ENCODE measurements at regions not wholly inside any gene's neighbourhood (a gene's known extent, or its start where the extent isn't known, plus 50 kb on each side); places are given as distances from the start of the nearest gene placed in this dataset.

DNA sequence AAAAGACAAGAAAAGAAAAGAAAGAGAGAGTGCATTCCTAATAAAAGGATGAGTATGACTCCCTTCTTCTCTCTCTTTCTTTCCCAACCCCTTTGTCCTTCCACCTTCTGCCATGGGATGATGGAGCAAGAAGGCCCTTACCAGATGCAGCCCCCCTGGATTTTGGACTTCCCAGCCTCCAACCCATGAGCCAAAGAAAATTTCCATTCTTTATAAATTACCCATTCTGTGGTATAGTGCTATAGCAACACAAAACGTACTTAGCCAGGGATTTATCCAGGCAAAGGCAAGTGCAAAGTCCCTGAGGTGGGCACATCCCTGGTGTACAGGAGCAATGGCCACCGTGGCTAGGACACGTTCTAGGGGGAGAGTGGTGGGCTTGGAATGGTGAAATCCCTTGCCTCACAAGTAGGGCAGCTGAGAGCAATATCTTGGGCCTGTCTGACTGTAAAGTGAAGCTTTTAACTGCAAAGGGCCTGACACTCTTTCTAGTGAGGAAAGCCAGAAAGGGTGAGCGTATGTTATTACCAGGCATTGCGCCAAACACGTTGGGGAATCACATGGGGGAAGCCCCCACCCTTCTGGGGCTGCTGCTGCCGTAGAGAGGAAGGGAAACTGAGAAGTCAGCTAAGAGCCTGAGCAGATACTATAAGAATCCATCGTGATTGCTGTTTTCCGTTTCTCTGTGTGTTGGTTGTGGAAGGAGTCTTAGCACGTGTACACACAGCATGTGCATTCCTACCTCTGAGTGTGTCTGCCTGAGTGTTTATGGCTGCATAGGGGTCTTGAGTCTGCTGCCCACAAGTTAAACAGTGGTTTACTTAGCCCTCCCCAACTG is 50.7 kb upstream of the SIRPA start:
- Histone ChIP-seq H3K4me1 (ENCODE audit: control insufficient read depth, extremely low read depth, insufficient read depth, low read length) (no peaks in the 10 kb centered on the region), H3K9me1 (replicated peaks; ENCODE audit: control insufficient read depth, extremely low read depth, insufficient read depth, low read length) (no peaks in the 10 kb centered on the region), H3K9ac (replicated peaks; ENCODE audit: extremely low read depth, insufficient read depth, low read length) (no peak overlapping the region), H3K36me3 (ENCODE audit: control insufficient read depth in 2 of 2, extremely low read depth in 1 of 2, insufficient read depth in 2 of 2, low read length in 2 of 2) (no peaks in the 10 kb centered on the region), H3K27me3 (ENCODE audit: control insufficient read depth in 2 of 2, insufficient read depth in 2 of 2, low read length in 2 of 2) (peaks cover 12 to 17% of the 10 kb centered on the region in 2 experiments), H3K27ac (ENCODE audit: insufficient read depth, low read depth, low read length) (no peak overlapping the region), H3K79me2 (ENCODE audit: control insufficient read depth, insufficient read depth, low read length) (no peaks in the 10 kb centered on the region), H2AFZ (ENCODE audit: low read depth, low read length) (no peak overlapping the region), H4K20me1 (replicated peaks; ENCODE audit: control insufficient read depth, extremely low read depth, insufficient read depth, low read length) (no peaks in the 10 kb centered on the region), H3K9me3 (replicated peaks; ENCODE audit: control insufficient read depth, insufficient read depth, low read length) (no peaks in the 10 kb centered on the region), H3K4me3 (replicated peaks in 1 of 3; ENCODE audit: insufficient read depth in 1 of 3, low read depth in 1 of 3, low read length in 3 of 3) (no peak overlapping the region), H3K4me2 (ENCODE audit: insufficient read depth, low read length) (no peak overlapping the region)
- no peak for TF ChIP-seq POLR2A (IDR thresholded peaks at IDR 0.05; ENCODE audit: low read depth, low read length)
- TF ChIP-seq, protein P1, sequence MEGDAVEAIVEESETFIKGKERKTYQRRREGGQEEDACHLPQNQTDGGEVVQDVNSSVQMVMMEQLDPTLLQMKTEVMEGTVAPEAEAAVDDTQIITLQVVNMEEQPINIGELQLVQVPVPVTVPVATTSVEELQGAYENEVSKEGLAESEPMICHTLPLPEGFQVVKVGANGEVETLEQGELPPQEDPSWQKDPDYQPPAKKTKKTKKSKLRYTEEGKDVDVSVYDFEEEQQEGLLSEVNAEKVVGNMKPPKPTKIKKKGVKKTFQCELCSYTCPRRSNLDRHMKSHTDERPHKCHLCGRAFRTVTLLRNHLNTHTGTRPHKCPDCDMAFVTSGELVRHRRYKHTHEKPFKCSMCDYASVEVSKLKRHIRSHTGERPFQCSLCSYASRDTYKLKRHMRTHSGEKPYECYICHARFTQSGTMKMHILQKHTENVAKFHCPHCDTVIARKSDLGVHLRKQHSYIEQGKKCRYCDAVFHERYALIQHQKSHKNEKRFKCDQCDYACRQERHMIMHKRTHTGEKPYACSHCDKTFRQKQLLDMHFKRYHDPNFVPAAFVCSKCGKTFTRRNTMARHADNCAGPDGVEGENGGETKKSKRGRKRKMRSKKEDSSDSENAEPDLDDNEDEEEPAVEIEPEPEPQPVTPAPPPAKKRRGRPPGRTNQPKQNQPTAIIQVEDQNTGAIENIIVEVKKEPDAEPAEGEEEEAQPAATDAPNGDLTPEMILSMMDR (IDR thresholded peaks at IDR 0.05; ENCODE audit: extremely low read depth in 1 of 2, insufficient read depth in 1 of 2, low read depth in 1 of 2, low read length in 2 of 2): no peak
- no peak for TF ChIP-seq FOS (IDR thresholded peaks at IDR 0.05; ENCODE audit: borderline replicate concordance, insufficient read depth, low read length)
- TF ChIP-seq, protein P2, sequence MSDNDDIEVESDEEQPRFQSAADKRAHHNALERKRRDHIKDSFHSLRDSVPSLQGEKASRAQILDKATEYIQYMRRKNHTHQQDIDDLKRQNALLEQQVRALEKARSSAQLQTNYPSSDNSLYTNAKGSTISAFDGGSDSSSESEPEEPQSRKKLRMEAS (IDR thresholded peaks at IDR 0.05; ENCODE audit: insufficient read depth, insufficient read length): no peak
- no peak for TF ChIP-seq JUN (IDR thresholded peaks at IDR 0.05; ENCODE audit: borderline replicate concordance, insufficient read depth, insufficient read length, low read depth)
- dilution Hi-C loops (cut with MboI; ENCODE audit: extremely low pct_ligation_motif_present, low sequenced_read_pairs): no loop called here
- FAIRE-seq: no peak
- intact Hi-C loops (cut with micrococcal nuclease): no loop called here
- POLR2A ChIA-PET: no interaction called here
- peak; percentile 29 for DNase-seq (ENCODE audit: low read depth, low spot score)
- no TSS peak for BruUV-seq (replicated peaks)
- CTCF ChIA-PET: interaction anchor here (1.2 kb wide), 1 partner anchor 14 kb away, joined by 3 read pairs; no protein-coding TSS in a partner anchor

Measured in endothelial cell of umbilical vein (primary cell).